ENCODE measurements at regions not wholly inside any gene's neighbourhood (a gene's known extent, or its start where the extent isn't known, plus 50 kb on each side); places are given as distances from the start of the nearest gene placed in this dataset.

DNA sequence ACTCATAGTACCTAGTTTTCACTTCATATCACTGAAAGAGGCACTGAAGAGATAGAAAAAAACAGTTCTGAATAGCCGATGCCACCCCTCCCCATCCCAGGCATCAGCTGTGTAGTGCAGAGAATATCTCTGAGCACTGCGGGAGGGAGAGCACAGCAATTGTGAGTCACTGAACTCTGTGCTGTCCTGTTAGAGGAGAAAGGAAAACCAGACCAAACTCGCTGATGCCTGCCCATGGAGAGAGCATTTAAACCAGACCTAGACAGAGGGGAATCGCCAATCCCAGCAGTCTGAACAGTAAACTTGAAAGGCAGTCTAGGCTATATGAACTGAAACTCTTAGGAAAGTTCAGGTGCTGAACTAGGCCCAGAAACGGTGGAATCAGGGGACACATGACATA is 120.1 kb upstream of the SLC30A5 start:
- TF ChIP-seq POLR2A (IDR thresholded peaks at IDR 0.05; ENCODE audit: low read length) (no peak), GATA1 (IDR thresholded peaks at IDR 0.05; ENCODE audit: low read depth, low read length) (no peak)
